ENCODE measurements at regions not wholly inside any gene's neighbourhood (a gene's known extent, or its start where the extent isn't known, plus 50 kb on each side); places are given as distances from the start of the nearest gene placed in this dataset.

GRCh38 chr3:162193148-162194095 lies 696.8 kb downstream of the OTOL1 start:
- no peak for DNase-seq (ENCODE audit: low spot score)

- DNase-seq (ENCODE audit: low spot score), result no peak
Observed at GRCh38 chr3:162195147-162195546, 698.5 kb downstream of the OTOL1 start.

- no peak for DNase-seq (ENCODE audit: low spot score)
Observed at GRCh38 chr3:162196964-162197363, 700.4 kb downstream of the OTOL1 start.

GRCh38 chr3:162200836-162201235 lies 704.2 kb downstream of the OTOL1 start:
- DNase-seq (ENCODE audit: low spot score), result no peak

GRCh38 chr3:162206648-162207047 lies 710.0 kb downstream of the OTOL1 start:
- no peak for DNase-seq (ENCODE audit: low spot score)

DNA sequence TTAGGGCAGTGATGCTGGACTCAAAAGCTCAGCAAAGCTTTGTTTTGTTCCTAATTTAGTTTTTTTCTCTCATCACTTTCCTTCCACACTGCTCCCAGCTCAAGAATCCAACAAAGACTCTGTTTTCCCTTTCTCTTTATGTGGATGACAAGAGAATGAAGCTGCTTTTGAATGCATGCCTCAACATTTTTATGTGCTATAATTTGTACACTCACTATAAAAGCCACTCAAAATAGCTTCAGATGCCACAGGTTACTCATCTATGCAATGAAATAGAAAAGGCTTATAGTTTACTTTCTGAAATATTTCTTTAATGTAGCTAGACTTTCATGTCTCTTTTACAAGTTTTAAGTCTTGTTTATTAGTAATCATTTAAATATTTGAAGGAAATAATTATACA lies 714.9 kb downstream of the OTOL1 start:
- DNase-seq (ENCODE audit: low spot score), result no peak

- DNase-seq (ENCODE audit: low spot score), result no peak
Observed at GRCh38 chr3:162213196-162213595, 716.6 kb downstream of the OTOL1 start.

GRCh38 chr3:162213956-162214355 lies 717.3 kb downstream of the OTOL1 start:
- DNase-seq (ENCODE audit: low spot score), result no peak

GRCh38 chr3:162217647-162218046 lies 721.0 kb downstream of the OTOL1 start:
- no peak for DNase-seq (ENCODE audit: low spot score)

DNA sequence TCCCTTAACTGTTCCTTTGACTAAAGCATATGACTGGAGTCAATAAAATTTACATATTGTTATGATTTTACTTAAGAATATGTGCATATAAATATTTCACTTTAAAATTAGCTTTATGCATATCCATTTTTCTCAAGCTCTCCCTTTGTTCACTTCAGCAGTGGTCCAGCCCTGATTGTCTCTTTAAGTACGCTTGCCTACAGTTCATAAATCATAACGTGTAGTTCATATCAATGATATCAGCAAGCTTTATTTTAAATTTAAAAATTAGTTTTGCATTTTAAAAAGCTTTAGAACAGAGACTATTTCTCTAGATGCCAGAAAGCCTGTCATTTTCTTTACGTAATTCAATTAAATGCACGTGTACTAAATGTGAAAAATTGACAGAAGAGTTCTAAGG lies 721.9 kb downstream of the OTOL1 start:
- no peak for DNase-seq (ENCODE audit: low spot score)

DNA sequence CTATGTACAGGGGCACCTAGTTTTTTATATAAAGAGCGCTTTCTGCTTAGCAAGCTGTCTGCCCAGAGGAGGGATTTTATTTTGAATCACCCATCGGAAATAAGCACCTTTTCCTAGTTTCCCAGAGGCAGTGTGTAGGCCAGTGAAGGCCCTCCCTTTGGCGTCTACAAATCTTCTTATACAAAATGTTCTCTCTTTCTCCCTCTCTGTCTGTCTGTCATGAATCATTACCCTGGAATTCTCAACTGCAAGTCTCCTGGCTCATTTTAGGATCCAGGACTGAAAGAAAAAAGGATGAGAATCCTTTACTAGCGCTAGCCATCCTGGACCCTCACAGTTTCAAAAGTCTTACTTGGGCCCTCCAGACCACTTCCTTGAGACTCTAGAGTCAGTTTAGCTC lies 728.1 kb downstream of the OTOL1 start:
- no peak for DNase-seq (ENCODE audit: low spot score)

DNA sequence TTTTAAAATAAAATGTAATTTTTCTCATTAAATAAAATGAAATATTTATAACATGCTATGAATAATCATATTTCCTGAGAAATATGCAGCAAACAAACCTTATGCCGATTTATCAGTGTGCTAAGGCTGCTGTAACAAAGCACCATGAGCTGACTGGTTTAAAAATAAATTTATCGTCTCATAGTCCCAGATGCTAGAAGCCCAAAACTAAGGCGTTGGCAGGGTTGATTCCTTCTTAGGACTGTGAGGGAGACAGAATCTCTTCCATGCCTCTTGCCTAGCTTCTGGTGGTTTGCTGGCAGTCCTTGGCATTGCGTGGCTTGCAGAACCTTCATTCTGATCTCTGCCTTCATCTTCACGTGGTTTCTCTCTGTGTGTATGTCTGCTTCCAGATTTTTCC lies 740.3 kb downstream of the OTOL1 start:
- DNase-seq (ENCODE audit: low spot score), result no peak

- no peak for DNase-seq (ENCODE audit: low spot score)
Observed at GRCh38 chr3:162250782-162251181, 754.2 kb downstream of the OTOL1 start.

GRCh38 chr3:162262129-162262528 lies 765.5 kb downstream of the OTOL1 start:
- no peak for DNase-seq (ENCODE audit: low spot score)

- DNase-seq (ENCODE audit: low spot score), result no peak
Observed at GRCh38 chr3:162263596-162263995, 767.0 kb downstream of the OTOL1 start.

DNA sequence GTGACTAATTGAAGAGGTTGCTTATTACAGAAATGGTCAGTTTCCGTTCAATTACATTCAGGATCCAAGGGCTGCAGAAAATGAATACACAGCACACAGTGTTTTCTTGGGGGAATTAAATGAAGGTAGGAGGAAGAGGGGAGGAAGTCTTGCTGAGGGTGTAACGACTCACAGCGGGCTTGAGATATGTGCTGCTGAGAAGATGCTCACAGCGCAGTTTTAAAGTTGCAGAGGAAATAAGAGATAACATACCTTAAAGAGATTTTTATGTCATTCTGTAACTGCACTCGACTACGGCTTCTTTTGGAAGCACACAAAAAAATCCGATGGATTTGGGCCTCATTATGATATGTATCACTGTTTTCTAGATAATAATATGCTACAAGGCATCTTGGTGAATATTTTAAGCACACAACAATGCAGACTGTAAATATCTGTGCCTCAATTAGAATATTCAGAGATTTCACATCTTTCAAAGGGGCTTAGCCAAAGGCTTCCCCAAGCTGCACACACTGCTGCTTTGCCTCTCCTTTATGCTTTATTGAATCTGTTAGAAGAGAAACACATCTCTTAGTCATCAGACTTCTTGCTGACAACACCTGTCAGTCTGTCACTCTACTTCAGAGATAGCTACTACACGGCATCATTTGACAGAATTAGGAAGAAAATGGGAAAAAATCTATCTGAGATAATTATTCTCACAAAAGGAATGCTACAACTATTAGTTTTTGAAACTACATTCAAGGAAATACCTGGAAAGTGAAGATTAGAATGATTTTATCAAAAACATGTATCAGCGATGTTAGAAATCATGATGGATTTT lies 773.2 kb downstream of the OTOL1 start:
- no peak for DNase-seq (ENCODE audit: low spot score)

GRCh38 chr3:162274070-162274469 lies 777.5 kb downstream of the OTOL1 start:
- DNase-seq (ENCODE audit: low spot score), result no peak

- DNase-seq (ENCODE audit: low spot score), result no peak
Observed at GRCh38 chr3:162278834-162279233, 782.2 kb downstream of the OTOL1 start.

DNA sequence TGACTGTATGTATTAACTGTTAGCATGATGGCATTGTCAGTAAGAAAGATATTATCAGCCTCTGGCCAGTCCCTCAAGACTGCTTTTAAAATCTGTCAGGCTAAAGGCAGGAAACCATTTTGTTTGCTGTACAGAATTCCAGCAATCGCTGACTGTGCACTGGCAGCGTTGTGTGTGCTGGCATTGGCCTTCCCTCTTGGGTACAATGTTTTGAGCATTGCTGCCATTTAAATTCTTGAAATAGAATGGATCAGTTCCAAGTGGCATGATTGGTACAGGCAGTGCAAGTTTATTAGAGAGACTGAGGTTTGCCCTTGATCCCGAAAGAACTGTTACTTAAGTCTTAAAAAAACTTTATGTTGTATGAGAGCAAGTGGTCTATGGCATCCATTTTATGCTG lies 788.7 kb downstream of the OTOL1 start:
- no peak for DNase-seq (ENCODE audit: low spot score)

- no peak for DNase-seq (ENCODE audit: low spot score)
Observed at GRCh38 chr3:162287600-162287999, 791.0 kb downstream of the OTOL1 start.

DNA sequence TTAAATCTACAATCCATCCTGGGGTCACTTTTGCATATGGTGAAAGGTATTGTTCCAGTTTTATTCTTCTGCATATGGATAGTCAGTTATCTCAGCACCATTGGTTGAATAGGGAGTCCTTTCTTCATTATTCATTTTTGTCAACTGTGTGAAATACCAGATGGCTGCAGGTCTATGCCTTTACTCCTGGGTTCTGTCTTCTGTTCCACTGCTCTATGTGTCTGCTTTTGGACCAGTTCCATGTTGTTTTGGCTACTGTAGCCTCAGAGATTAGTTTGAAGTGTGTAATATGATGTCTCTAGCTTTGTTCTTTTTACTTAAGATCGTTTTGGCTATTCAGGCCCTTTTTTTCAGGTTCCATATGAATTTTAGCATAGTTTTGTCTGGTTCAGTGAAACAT lies 795.8 kb downstream of the OTOL1 start:
- no peak for DNase-seq (ENCODE audit: low spot score)

GRCh38 chr3:162295323-162295983 lies 798.8 kb downstream of the OTOL1 start:
- no peak for DNase-seq (ENCODE audit: low spot score)
